Neuronal stem cell (in vitro differentiated cells): ENCODE measurements at regions not wholly inside any gene's neighbourhood (a gene's known extent, or its start where the extent isn't known, plus 50 kb on each side); places are given as distances from the start of the nearest gene placed in this dataset.
"Not testable (repeated sequence)": the region's sequence is repeated elsewhere in the genome, so short reads cannot be mapped to it uniquely, and the experiment has no call there.

Experiments
- DNase-seq: peaks from one replicate; pipeline ENCODE4 v3.0.0-alpha.2; 2013; ENCODE audit warnings: low spot score
- H2AFZ ChIP-seq: one replicate; pipeline ENCODE4 v1.6.1; 2013; ENCODE audit warnings: mild to moderate bottlenecking, low read length, inconsistent platforms
- H2AK5ac ChIP-seq: 2 replicates; pipeline ENCODE4 v1.6.1; 2013; ENCODE audit warnings: low read depth, mild to moderate bottlenecking, inconsistent platforms, low read length, moderate library complexity, mixed read lengths
- H2BK120ac ChIP-seq: 2 replicates; pipeline ENCODE4 v1.6.1; 2013; ENCODE audit warnings: low read depth, mild to moderate bottlenecking, inconsistent platforms, low read length, moderate library complexity, mixed read lengths
- H2BK12ac ChIP-seq: one replicate; pipeline ENCODE4 v1.6.1; 2013; ENCODE audit warnings: low read length, inconsistent platforms
- H2BK15ac ChIP-seq: 2 replicates; pipeline ENCODE4 v1.6.1; 2013; ENCODE audit warnings: mild to moderate bottlenecking, low read length, inconsistent platforms, mixed read lengths
- H2BK5ac ChIP-seq: one replicate; pipeline ENCODE4 v1.6.1; 2013; ENCODE audit warnings: inconsistent platforms, mild to moderate bottlenecking, low read length, moderate library complexity
- H3K14ac ChIP-seq: one replicate; pipeline ENCODE4 v1.6.1; 2013; ENCODE audit warnings: low read length, inconsistent platforms
- H3K18ac ChIP-seq: 2 replicates; pipeline ENCODE4 v1.6.1; 2013; ENCODE audit warnings: low read length, inconsistent platforms
- H3K23ac ChIP-seq: 2 replicates; pipeline ENCODE4 v1.6.1; 2013; ENCODE audit warnings: low read depth, mild to moderate bottlenecking, mixed read lengths, low read length, inconsistent platforms; ENCODE audit not compliant: poor library complexity
- H3K27ac ChIP-seq: replicated peaks from 3 replicates; pipeline ENCODE4 v1.5.1; 2013; ENCODE audit warnings: low read length, inconsistent platforms
- H3K27me3 ChIP-seq, 3 experiments: 2 replicates each; pipeline ENCODE4 v1.6.1; 2013; ENCODE audit warnings: low read length in 3 of 3, mild to moderate bottlenecking in 2 of 3, inconsistent platforms in 1 of 3, low read depth in 1 of 3, mixed read lengths in 1 of 3, moderate library complexity in 1 of 3; ENCODE audit not compliant: control insufficient read depth in 3 of 3, insufficient read depth in 3 of 3
- H3K36me3 ChIP-seq, 2 donors: replicated peaks in 1 of 2; 2 replicates each; pipeline ENCODE4 v1.6.1; 2013; ENCODE audit warnings: low read length in 2 of 2; ENCODE audit not compliant: control insufficient read depth in 2 of 2, insufficient read depth in 2 of 2
- H3K4ac ChIP-seq: 2 replicates; pipeline ENCODE4 v1.6.1; 2013; ENCODE audit warnings: inconsistent platforms, mild to moderate bottlenecking, low read length, moderate library complexity
- H3K4me1 ChIP-seq, 2 donors: 1 replicate in 1 of 2; 2 replicates in 1 of 2; pipeline ENCODE4 v1.6.1; 2013; ENCODE audit warnings: low read length in 2 of 2, low read depth in 1 of 2; ENCODE audit not compliant: control insufficient read depth in 2 of 2, insufficient read depth in 1 of 2
- H3K4me2 ChIP-seq: one replicate; pipeline ENCODE4 v1.6.1; 2013; ENCODE audit warnings: mild to moderate bottlenecking, low read length, inconsistent platforms; ENCODE audit not compliant: insufficient read depth, poor library complexity, severe bottlenecking
- H3K4me3 ChIP-seq, 2 donors: 2 replicates each; pipeline ENCODE4 v1.5.1; 2013; ENCODE audit warnings: low read length in 2 of 2, mild to moderate bottlenecking in 2 of 2, inconsistent platforms in 1 of 2, moderate library complexity in 1 of 2
- H3K79me1 ChIP-seq: one replicate; pipeline ENCODE4 v1.6.1; 2013; ENCODE audit warnings: low read depth, mild to moderate bottlenecking, inconsistent platforms, low read length, moderate library complexity
- H3K9ac ChIP-seq: one replicate; pipeline ENCODE4 v1.6.1; 2013; ENCODE audit warnings: mild to moderate bottlenecking, low read depth, low read length, inconsistent platforms; ENCODE audit not compliant: poor library complexity
- H3K9me3 ChIP-seq, 2 donors: replicated peaks in 1 of 2; 2 replicates each; pipeline versions ENCODE3 to v1.6.1; 2013; ENCODE audit warnings: low read length in 2 of 2, mild to moderate bottlenecking in 2 of 2, inconsistent platforms in 1 of 2, low read depth in 1 of 2, mixed read lengths in 1 of 2, moderate library complexity in 1 of 2; ENCODE audit not compliant: control insufficient read depth in 2 of 2, insufficient read depth in 1 of 2
- H4K8ac ChIP-seq: one replicate; pipeline ENCODE4 v1.6.1; 2013; ENCODE audit warnings: low read depth, mild to moderate bottlenecking, inconsistent platforms, low read length, moderate library complexity
- H4K91ac ChIP-seq: one replicate; pipeline ENCODE4 v1.6.1; 2013; ENCODE audit warnings: low read length, low read depth, mild to moderate bottlenecking, inconsistent platforms; ENCODE audit not compliant: poor library complexity
- WGBS, 2 donors: extraction: QIAGEN DNeasy Blood & Tissue Kit; methylation state at CpG; one replicate each; pipeline ENCODE4 v1.1.7; 2013; ENCODE audit warnings: missing lambda C conversion rate in 2 of 2, mixed read lengths in 1 of 2; ENCODE audit not compliant: insufficient read length in 2 of 2, insufficient replicate concordance in 1 of 2; ENCODE audit errors: extremely low coverage in 2 of 2; 5-methylcytosine and 5-hydroxymethylcytosine counted together

GRCh38 chr1:98112626-98113025 lies 191.8 kb upstream of the DPYD start:
- H3K9me3 ChIP-seq: peaks cover 3 to 5% of the 10 kb centered on the region in 2 donors
- H3K9ac ChIP-seq: no peak overlapping the region
- no peaks in the 10 kb centered on the region for H3K79me1 ChIP-seq
- no peak overlapping the region for H2BK5ac ChIP-seq
- no CpG with 5 or more reads among the region's 2 CpGs for WGBS, 2 donors
- no peaks in the 10 kb centered on the region for H3K27me3 ChIP-seq
- H2AFZ ChIP-seq: no peak overlapping the region
- H3K27ac ChIP-seq: no peak overlapping the region
- no peak overlapping the region for H4K91ac ChIP-seq
- DNase-seq: no peak
- H3K4me1 ChIP-seq: no peaks in the 10 kb centered on the region
- no peak overlapping the region for H2BK12ac ChIP-seq
- no peak overlapping the region for H3K4me3 ChIP-seq
- H3K4me2 ChIP-seq: no peak overlapping the region
- no peaks in the 10 kb centered on the region for H3K36me3 ChIP-seq
- no peak overlapping the region for H3K14ac ChIP-seq
- H3K4ac ChIP-seq: no peak overlapping the region
- no peak overlapping the region for H3K18ac ChIP-seq
- H4K8ac ChIP-seq: no peak overlapping the region
- no peak overlapping the region for H2BK120ac ChIP-seq
- H3K23ac ChIP-seq: no peak overlapping the region
- H2AK5ac ChIP-seq: no peak overlapping the region
- H2BK15ac ChIP-seq: no peak overlapping the region

GRCh38 chr1:98110674-98111073 lies 189.8 kb upstream of the DPYD start:
- H3K4me1 ChIP-seq: no peaks in the 10 kb centered on the region

GRCh38 chr1:98108378-98108777 lies 187.5 kb upstream of the DPYD start:
- DNase-seq, H3K14ac ChIP-seq, H3K9me3 ChIP-seq, H4K8ac ChIP-seq, H3K4me2 ChIP-seq, H2AFZ ChIP-seq, H3K36me3 ChIP-seq, H4K91ac ChIP-seq, H2BK120ac ChIP-seq, H3K18ac ChIP-seq, H2AK5ac ChIP-seq, H3K27me3 ChIP-seq, H2BK5ac ChIP-seq, H3K79me1 ChIP-seq, H3K4ac ChIP-seq, H3K9ac ChIP-seq, H3K4me3 ChIP-seq, H3K4me1 ChIP-seq, H3K23ac ChIP-seq, H2BK12ac ChIP-seq, H3K27ac ChIP-seq, H2BK15ac ChIP-seq: not testable (repeated sequence)
- WGBS, 2 donors: no CpG with 5 or more reads among the region's 1 CpG

More at GRCh38 chr1:98110674-98111073, 189.8 kb upstream of the DPYD start:
- Histone ChIP-seq H3K9me3 (peaks cover 5 to 9% of the 10 kb centered on the region in 2 donors), H3K23ac (no peak overlapping the region), H2BK15ac (no peak overlapping the region), H3K4ac (no peak overlapping the region), H3K4me2 (no peak overlapping the region), H3K14ac (no peak overlapping the region), H3K36me3 (no peaks in the 10 kb centered on the region), H4K91ac (no peak overlapping the region), H3K4me3 (no peak overlapping the region), H3K9ac (no peak overlapping the region), H2BK5ac (no peak overlapping the region), H3K18ac (no peak overlapping the region), H2BK12ac (no peak overlapping the region), H2BK120ac (no peak overlapping the region), H2AFZ (no peak overlapping the region), H2AK5ac (no peak overlapping the region), H4K8ac (no peak overlapping the region), H3K79me1 (no peaks in the 10 kb centered on the region), H3K27me3 (no peaks in the 10 kb centered on the region), H3K27ac (no peak overlapping the region)
- DNase-seq: no peak

DNA sequence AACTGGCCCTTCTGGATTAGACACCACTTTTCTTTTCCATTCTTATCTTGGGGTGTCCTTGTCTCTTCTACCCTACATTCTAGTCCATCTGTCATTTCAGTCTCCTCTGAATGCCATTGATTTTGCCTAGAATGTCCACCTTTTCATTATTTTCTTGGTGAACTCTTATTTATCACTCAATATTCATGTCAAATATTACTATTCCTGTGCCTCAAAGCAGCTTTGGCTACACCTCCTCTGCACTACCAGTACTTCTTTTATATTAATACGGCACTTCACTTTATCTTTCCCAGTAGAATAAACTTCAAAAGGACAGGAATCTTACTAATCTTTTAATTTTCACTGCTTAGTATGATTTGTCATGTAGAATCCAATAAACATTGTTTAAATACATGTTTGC lies 186.4 kb upstream of the DPYD start:
- no peak for DNase-seq
- no peak overlapping the region for H2AK5ac ChIP-seq
- H3K4me3 ChIP-seq: no peak overlapping the region
- H2BK15ac ChIP-seq: no peak overlapping the region
- H4K8ac ChIP-seq: no peak overlapping the region
- H3K27me3 ChIP-seq: no peaks in the 10 kb centered on the region
- no peak overlapping the region for H2BK12ac ChIP-seq
- no peak overlapping the region for H3K4me2 ChIP-seq
- no CpG with 5 or more reads among the region's 1 CpG for WGBS, 2 donors
- H3K9me3 ChIP-seq: peaks cover 5 to 9% of the 10 kb centered on the region in 2 donors
- no peaks in the 10 kb centered on the region for H3K36me3 ChIP-seq
- H3K9ac ChIP-seq: no peak overlapping the region
- no peak overlapping the region for H2BK5ac ChIP-seq
- H3K79me1 ChIP-seq: no peaks in the 10 kb centered on the region
- H3K27ac ChIP-seq: no peak overlapping the region
- no peak overlapping the region for H3K14ac ChIP-seq
- H3K18ac ChIP-seq: no peak overlapping the region
- H3K4ac ChIP-seq: no peak overlapping the region
- no peak overlapping the region for H3K23ac ChIP-seq
- no peak overlapping the region for H2AFZ ChIP-seq
- no peaks in the 10 kb centered on the region for H3K4me1 ChIP-seq
- H4K91ac ChIP-seq: no peak overlapping the region
- no peak overlapping the region for H2BK120ac ChIP-seq
